WTC11 (cell line): ENCODE measurements at regions not wholly inside any gene's neighbourhood (a gene's known extent, or its start where the extent isn't known, plus 50 kb on each side); places are given as distances from the start of the nearest gene placed in this dataset.

Experiments used
- ATAC-seq: fragments of 200-7000 bp; cut with Tn5 transposase; 2 replicates; pipeline ENCODE4 v1.10.0; 2021; ENCODE audit warnings: mild to moderate bottlenecking, moderate library complexity
- CTCF ChIA-PET: fragments of 300-600 bp; sonication (Branson Sonifier 250); formaldehyde crosslinking; loops from one replicate; lab custom pipeline; 2021; ENCODE audit warnings: antibody characterized with exemption; lab: Charles Lee
- POLR2A ChIA-PET: fragments of 350-600 bp; sonication (Branson Sonifier 250); formaldehyde crosslinking; loops from one replicate; lab custom pipeline; 2021; ENCODE audit warnings: antibody characterized with exemption; lab: Charles Lee
- DNase-seq: peaks from one replicate; pipeline ENCODE4 v3.0.0; 2021; ENCODE audit warnings: low spot score
- H3K27ac Mint-ChIP-seq: 2 replicates; pipeline ENCODE4 v1.8.0; 2021; ENCODE audit warnings: mixed read lengths
- H3K27me3 Mint-ChIP-seq: 2 replicates; pipeline ENCODE4 v1.8.0; 2021; ENCODE audit warnings: low read depth, mild to moderate bottlenecking, moderate library complexity, mixed read lengths
- H3K36me3 Mint-ChIP-seq: 2 replicates; pipeline ENCODE4 v1.8.0; 2021; ENCODE audit warnings: mixed read lengths
- H3K4me1 Mint-ChIP-seq: 2 replicates; pipeline ENCODE4 v1.8.0; 2022; ENCODE audit warnings: mixed read lengths
- H3K4me3 Mint-ChIP-seq: 2 replicates; pipeline ENCODE4 v1.8.0; 2021; ENCODE audit warnings: mild to moderate bottlenecking, moderate library complexity, mixed read lengths
- H3K9me3 Mint-ChIP-seq: 2 replicates; pipeline ENCODE4 v1.8.0; 2021; ENCODE audit warnings: mixed read lengths
- AFF4 ChIP-seq: sonication (generic); formaldehyde crosslinking; IDR thresholded peaks from 2 replicates; pipeline ENCODE4 v1.8.1; 2023; ENCODE audit warnings: mild to moderate bottlenecking, missing genetic modification reagents, borderline replicate concordance
- ARID4B ChIP-seq: sonication (generic); formaldehyde crosslinking; IDR thresholded peaks from 2 replicates; pipeline ENCODE4 v1.8.0; 2023; ENCODE audit warnings: missing genetic modification reagents, mild to moderate bottlenecking, borderline replicate concordance
- CREM ChIP-seq: sonication (generic); formaldehyde crosslinking; IDR thresholded peaks from 2 replicates; pipeline ENCODE4 v1.8.1; 2022; ENCODE audit warnings: mild to moderate bottlenecking, missing genetic modification reagents, moderate library complexity
- CTCF ChIP-seq: fragments of 200-600 bp; IDR thresholded peaks from 2 replicates; pipeline ENCODE4 v1.8.0; 2022; ENCODE audit warnings: antibody characterized with exemption
- E2F1 ChIP-seq: sonication (generic); formaldehyde crosslinking; IDR thresholded peaks from 2 replicates; pipeline ENCODE4 v1.8.0; 2022; ENCODE audit warnings: mild to moderate bottlenecking, missing genetic modification reagents
- ETV6 ChIP-seq: sonication (generic); formaldehyde crosslinking; IDR thresholded peaks from 2 replicates; pipeline ENCODE4 v1.8.1; 2022; ENCODE audit warnings: mild to moderate bottlenecking, missing genetic modification reagents
- FOXK1 ChIP-seq: sonication (generic); formaldehyde crosslinking; IDR thresholded peaks from 2 replicates; pipeline ENCODE4 v1.8.0; 2022; ENCODE audit warnings: mild to moderate bottlenecking, moderate library complexity, missing genetic modification reagents
- MYBL2 ChIP-seq: sonication (generic); formaldehyde crosslinking; IDR thresholded peaks from 2 replicates; pipeline ENCODE4 v1.8.1; 2023; ENCODE audit warnings: mild to moderate bottlenecking, moderate library complexity, missing genetic modification reagents
- NR1H2 ChIP-seq: sonication (generic); formaldehyde crosslinking; IDR thresholded peaks from 2 replicates; pipeline ENCODE4 v1.9.0; 2021; ENCODE audit warnings: mild to moderate bottlenecking, moderate library complexity, missing genetic modification reagents
- ZBTB43 ChIP-seq: sonication (generic); formaldehyde crosslinking; IDR thresholded peaks from 2 replicates; pipeline ENCODE4 v1.8.1; 2023; ENCODE audit warnings: mild to moderate bottlenecking, missing genetic modification reagents
- ZNF121 ChIP-seq: sonication (generic); formaldehyde crosslinking; IDR thresholded peaks from 2 replicates; pipeline ENCODE4 v1.8.0; 2023; ENCODE audit warnings: missing genetic modification reagents
- ZNF138 ChIP-seq: sonication (generic); formaldehyde crosslinking; conservative IDR thresholded peaks from 2 replicates; pipeline ENCODE4 v1.8.1; 2022; ENCODE audit warnings: mild to moderate bottlenecking, moderate library complexity, missing genetic modification reagents
- ZNF396 ChIP-seq: fragments of 250-450 bp; sonication (Bioruptor Pico); IDR thresholded peaks from 2 replicates; pipeline ENCODE4 v1.8.0; 2021; ENCODE audit warnings: mild to moderate bottlenecking, moderate library complexity, borderline replicate concordance
- ZNF423 ChIP-seq: fragments of 250-450 bp; sonication (Bioruptor Pico); IDR thresholded peaks from 2 replicates; pipeline ENCODE4 v2.1.2; 2022; ENCODE audit warnings: mild to moderate bottlenecking, moderate library complexity
- ZNF671 ChIP-seq: fragments of 250-450 bp; sonication (Bioruptor Pico); IDR thresholded peaks from 2 replicates; pipeline ENCODE4 v1.8.0; 2021; ENCODE audit warnings: mild to moderate bottlenecking
- TF ChIP-seq, protein P1 (sequence below): sonication (generic); formaldehyde crosslinking; IDR thresholded peaks from 2 replicates; pipeline ENCODE4 v1.8.1; 2023; ENCODE audit warnings: mild to moderate bottlenecking, moderate library complexity, missing genetic modification reagents
- TF ChIP-seq, protein P2 (sequence below): sonication (generic); formaldehyde crosslinking; IDR thresholded peaks from 2 replicates; pipeline ENCODE4 v1.8.0; 2022; ENCODE audit warnings: mild to moderate bottlenecking, missing genetic modification reagents

GRCh38 chr18:76052227-76052595 lies 442.8 kb downstream of the ZNF516 start:
- peaks cover 13% of the 10 kb centered on the region for H3K4me1 Mint-ChIP-seq
- H3K27ac Mint-ChIP-seq: no peak overlapping the region
- ChIA-PET CTCF (no interaction called here), POLR2A (no interaction called here)
- ATAC-seq (no peak), DNase-seq (no peak)
- no peaks in the 10 kb centered on the region for H3K9me3 Mint-ChIP-seq
- no peak overlapping the region for H3K4me3 Mint-ChIP-seq
- no peaks in the 10 kb centered on the region for H3K27me3 Mint-ChIP-seq
- TF ChIP-seq FOXK1 (CRISPR knock-in tag): no peak
- no peak for TF ChIP-seq ZNF396
- TF ChIP-seq CREM (CRISPR knock-in tag): no peak
- no peak for TF ChIP-seq E2F1 (CRISPR knock-in tag)
- TF ChIP-seq ZNF671 (CRISPR knock-in tag): no peak
- no peak for TF ChIP-seq ZNF138 (CRISPR knock-in tag)
- TF ChIP-seq ZNF423 (CRISPR knock-in tag): no peak
- no peak for TF ChIP-seq AFF4 (CRISPR knock-in tag)
- TF ChIP-seq CTCF: no peak
- no peak for TF ChIP-seq MYBL2 (CRISPR knock-in tag)
- TF ChIP-seq ZBTB43 (CRISPR knock-in tag): no peak
- TF ChIP-seq ARID4B (CRISPR knock-in tag): no peak
- TF ChIP-seq, protein P1, sequence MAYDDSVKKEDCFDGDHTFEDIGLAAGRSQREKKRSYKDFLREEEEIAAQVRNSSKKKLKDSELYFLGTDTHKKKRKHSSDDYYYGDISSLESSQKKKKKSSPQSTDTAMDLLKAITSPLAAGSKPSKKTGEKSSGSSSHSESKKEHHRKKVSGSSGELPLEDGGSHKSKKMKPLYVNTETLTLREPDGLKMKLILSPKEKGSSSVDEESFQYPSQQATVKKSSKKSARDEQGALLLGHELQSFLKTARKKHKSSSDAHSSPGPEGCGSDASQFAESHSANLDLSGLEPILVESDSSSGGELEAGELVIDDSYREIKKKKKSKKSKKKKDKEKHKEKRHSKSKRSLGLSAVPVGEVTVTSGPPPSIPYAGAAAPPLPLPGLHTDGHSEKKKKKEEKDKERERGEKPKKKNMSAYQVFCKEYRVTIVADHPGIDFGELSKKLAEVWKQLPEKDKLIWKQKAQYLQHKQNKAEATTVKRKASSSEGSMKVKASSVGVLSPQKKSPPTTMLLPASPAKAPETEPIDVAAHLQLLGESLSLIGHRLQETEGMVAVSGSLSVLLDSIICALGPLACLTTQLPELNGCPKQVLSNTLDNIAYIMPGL (CRISPR knock-in tag): no peak
- TF ChIP-seq ZNF121: no peak
- TF ChIP-seq NR1H2 (CRISPR knock-in tag): no peak
- TF ChIP-seq, protein P2, sequence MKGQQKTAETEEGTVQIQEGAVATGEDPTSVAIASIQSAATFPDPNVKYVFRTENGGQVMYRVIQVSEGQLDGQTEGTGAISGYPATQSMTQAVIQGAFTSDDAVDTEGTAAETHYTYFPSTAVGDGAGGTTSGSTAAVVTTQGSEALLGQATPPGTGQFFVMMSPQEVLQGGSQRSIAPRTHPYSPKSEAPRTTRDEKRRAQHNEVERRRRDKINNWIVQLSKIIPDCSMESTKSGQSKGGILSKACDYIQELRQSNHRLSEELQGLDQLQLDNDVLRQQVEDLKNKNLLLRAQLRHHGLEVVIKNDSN: no peak
- no peak for TF ChIP-seq ETV6 (CRISPR knock-in tag)
- H3K36me3 Mint-ChIP-seq: no peaks in the 10 kb centered on the region
